ENCODE measurements at regions not wholly inside any gene's neighbourhood (a gene's known extent, or its start where the extent isn't known, plus 50 kb on each side); places are given as distances from the start of the nearest gene placed in this dataset.

GRCh38 chr2:18084376-18084775, 205.9 kb downstream of the KCNS3 start (continued):
- no peak for TF ChIP-seq CTCF (conservative IDR thresholded peaks at IDR 0.05; ENCODE audit: low read depth in 2 of 2)
- no peak for TF ChIP-seq EZH2phosphoT487 (IDR thresholded peaks at IDR 0.05; ENCODE audit: unreplicated experiment)

- Mint-ChIP-seq H3K4me1 (no peaks in the 10 kb centered on the region), H3K4me3 (no peak overlapping the region), H3K27me3 (ENCODE audit: insufficient read depth, low read depth, poor library complexity) (no peaks in the 10 kb centered on the region), H3K27ac (no peak overlapping the region), H3K36me3 (ENCODE audit: low read depth) (no peaks in the 10 kb centered on the region), H3K9me3 (peaks cover 7% of the 10 kb centered on the region; the same call in 2 of the 3 replicates)
- Histone ChIP-seq H3K27ac (ENCODE audit: low read depth) (no peak overlapping the region), H3K36me3 (ENCODE audit: insufficient read depth) (no peaks in the 10 kb centered on the region), H3K4me1 (ENCODE audit: insufficient read depth) (no peaks in the 10 kb centered on the region), H3K79me2 (replicated peaks; ENCODE audit: insufficient read depth) (no peaks in the 10 kb centered on the region), H4K20me1 (replicated peaks; ENCODE audit: insufficient read depth) (no peaks in the 10 kb centered on the region), H3F3A (replicated peaks; ENCODE audit: low read depth) (no peaks in the 10 kb centered on the region), H3K4me3 (no peak overlapping the region), H2AFZ (no peak overlapping the region), H3K9me2 (ENCODE audit: insufficient read depth) (peaks cover 6% of the 10 kb centered on the region), H3K27me3 (ENCODE audit: insufficient read depth) (no peaks in the 10 kb centered on the region), H3K4me2 (no peak overlapping the region)
- no peak for DNase-seq (ENCODE audit: low spot score)
- ATAC-seq = no peak
- no peak for TF ChIP-seq STAT1 (IDR thresholded peaks at IDR 0.05; ENCODE audit: unreplicated experiment)
- TF ChIP-seq CREB1 (CRISPR knock-in tag; IDR thresholded peaks at IDR 0.05; ENCODE audit: low read depth) = no peak
- TF ChIP-seq REST (IDR thresholded peaks at IDR 0.05; ENCODE audit: unreplicated experiment) = no peak
- no peak for TF ChIP-seq POLR2AphosphoS5 (IDR thresholded peaks at IDR 0.05; ENCODE audit: low read depth)
- no peak for TF ChIP-seq CTCF (conservative IDR thresholded peaks at IDR 0.05; ENCODE audit: low read depth in 2 of 2)
- TF ChIP-seq ETS1 (IDR thresholded peaks at IDR 0.05) = no peak
- no peak for TF ChIP-seq JUNB (IDR thresholded peaks at IDR 0.05; ENCODE audit: unreplicated experiment)
- no peak for TF ChIP-seq NANOG (IDR thresholded peaks at IDR 0.05; ENCODE audit: borderline replicate concordance)
- TF ChIP-seq EZH2 (IDR thresholded peaks at IDR 0.05; ENCODE audit: low read depth, unreplicated experiment) = no peak
- no peak for TF ChIP-seq ZNF331 (CRISPR knock-in tag; IDR thresholded peaks at IDR 0.05; ENCODE audit: low read depth)
- TF ChIP-seq EZH2phosphoT487 (IDR thresholded peaks at IDR 0.05; ENCODE audit: unreplicated experiment) = no peak
Measured at GRCh38 chr2:18083806-18084205, 205.3 kb downstream of the KCNS3 start.
